H7 (cell line): ENCODE measurements at regions not wholly inside any gene's neighbourhood (a gene's known extent, or its start where the extent isn't known, plus 50 kb on each side); places are given as distances from the start of the nearest gene placed in this dataset.

Source experiments
- DNase-seq: peaks from one replicate; pipeline ENCODE4 v3.0.0; 2012
- H3K27me3 ChIP-seq: 2 replicates; pipeline ENCODE4 v1.6.0; 2011; ENCODE audit warnings: mild to moderate bottlenecking, low read length; ENCODE audit not compliant: control insufficient read depth, insufficient read depth
- H3K36me3 ChIP-seq: replicated peaks from 2 replicates; pipeline ENCODE4 v1.5.1; 2011; ENCODE audit warnings: low read length; ENCODE audit not compliant: control insufficient read depth, insufficient read depth
- H3K4me3 ChIP-seq: 2 replicates; pipeline ENCODE4 v1.5.1; 2011; ENCODE audit warnings: low read depth, mild to moderate bottlenecking, control low read depth, low read length, moderate library complexity; ENCODE audit not compliant: insufficient read depth

GRCh38 chr2:155070489-155070888 lies 372.0 kb downstream of the KCNJ3 start:
- H3K27me3 ChIP-seq: no peaks in the 10 kb centered on the region
- H3K36me3 ChIP-seq: no peaks in the 10 kb centered on the region
- no peak for DNase-seq
- H3K4me3 ChIP-seq: no peak overlapping the region

DNA sequence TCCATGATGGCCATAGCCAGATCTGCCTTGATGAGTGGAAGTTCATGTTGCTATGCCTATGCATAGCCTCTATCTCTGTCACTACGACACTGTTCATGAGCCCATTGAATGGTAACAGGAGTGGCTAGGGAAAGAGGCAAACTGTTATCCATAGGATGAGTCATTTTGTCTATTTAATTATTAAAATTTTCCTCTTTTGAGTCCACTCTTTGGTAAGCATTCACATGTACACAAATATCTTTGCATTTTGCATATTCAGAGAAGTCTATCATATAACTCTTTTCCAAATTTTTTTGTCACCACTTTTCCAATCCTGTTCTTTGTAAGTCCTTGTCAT lies 364.4 kb downstream of the KCNJ3 start:
- Histone ChIP-seq H3K27me3 (no peaks in the 10 kb centered on the region), H3K4me3 (no peak overlapping the region), H3K36me3 (no peaks in the 10 kb centered on the region)
- no peak for DNase-seq

- no peak for DNase-seq
- no peaks in the 10 kb centered on the region for H3K27me3 ChIP-seq
- H3K36me3 ChIP-seq: no peaks in the 10 kb centered on the region
- no peak overlapping the region for H3K4me3 ChIP-seq
Measured at GRCh38 chr2:155062250-155062921, 363.9 kb downstream of the KCNJ3 start.

DNA sequence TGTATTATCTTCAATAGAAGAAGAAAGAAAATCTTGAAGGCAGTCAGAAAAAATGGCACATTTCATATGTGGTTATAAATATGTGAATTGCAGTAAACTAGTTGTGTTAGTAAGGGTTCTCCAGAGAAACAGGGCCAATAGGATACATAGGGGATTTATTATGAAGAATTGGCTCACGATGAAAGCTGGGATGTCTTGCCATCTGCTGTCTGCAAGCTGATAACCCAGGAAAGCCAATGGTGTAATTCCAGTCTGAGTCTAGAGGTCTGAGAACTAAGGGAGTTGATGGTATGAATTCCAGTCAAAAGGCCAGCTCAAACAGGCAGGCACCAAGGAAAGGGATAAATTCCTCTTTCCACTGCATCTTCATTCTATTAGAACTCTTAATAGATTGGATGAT lies 362.4 kb downstream of the KCNJ3 start:
- H3K27me3 ChIP-seq: no peaks in the 10 kb centered on the region
- no peak overlapping the region for H3K4me3 ChIP-seq
- no peaks in the 10 kb centered on the region for H3K36me3 ChIP-seq
- DNase-seq: no peak

DNA sequence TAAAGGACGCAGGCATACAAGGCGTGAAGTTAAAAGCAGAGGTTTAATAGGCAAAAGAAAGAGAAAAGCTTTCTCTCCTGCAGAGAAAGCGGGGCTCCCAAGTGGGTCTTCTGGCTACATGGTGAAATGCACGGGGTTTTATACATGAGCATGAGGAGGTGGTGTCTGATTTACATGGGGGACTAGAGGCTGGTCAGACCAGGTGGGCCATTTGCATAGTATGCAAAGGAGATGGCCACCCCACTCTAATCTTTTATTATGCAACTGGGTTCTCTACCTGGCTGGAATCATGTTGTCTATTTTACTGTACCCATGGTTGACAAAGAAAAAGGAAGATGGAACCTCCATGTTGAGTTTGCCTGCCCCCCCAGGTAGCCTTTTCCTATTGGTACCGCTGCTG lies 356.2 kb downstream of the KCNJ3 start:
- no peaks in the 10 kb centered on the region for H3K27me3 ChIP-seq
- DNase-seq: peak; percentile 2
- H3K36me3 ChIP-seq: no peaks in the 10 kb centered on the region
- no peak overlapping the region for H3K4me3 ChIP-seq

- Histone ChIP-seq H3K36me3 (no peaks in the 10 kb centered on the region), H3K4me3 (no peak overlapping the region), H3K27me3 (no peaks in the 10 kb centered on the region)
- DNase-seq: no peak
Measured at GRCh38 chr2:155043097-155043496, 344.6 kb downstream of the KCNJ3 start.

GRCh38 chr2:155035308-155035707 lies 336.8 kb downstream of the KCNJ3 start:
- no peak overlapping the region for H3K4me3 ChIP-seq
- no peak for DNase-seq
- no peaks in the 10 kb centered on the region for H3K27me3 ChIP-seq
- no peaks in the 10 kb centered on the region for H3K36me3 ChIP-seq

DNA sequence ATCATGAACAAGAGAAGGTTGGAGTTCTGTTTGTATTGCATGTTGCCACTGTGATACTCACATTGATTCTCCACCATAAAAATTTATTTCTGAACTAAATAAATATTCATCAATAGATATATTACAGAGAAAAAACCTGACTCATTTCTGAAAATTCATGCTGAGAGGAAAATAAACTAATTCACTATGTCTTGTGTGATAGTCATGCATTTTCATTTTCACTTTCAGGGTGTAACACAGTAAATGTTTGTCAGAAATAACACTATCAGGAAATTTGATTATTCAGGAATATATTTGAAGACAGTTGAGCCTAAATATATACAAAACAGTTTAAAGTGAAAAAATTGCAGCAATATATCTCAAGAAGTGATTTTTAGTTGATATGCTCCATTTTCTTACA lies 335.2 kb downstream of the KCNJ3 start:
- Histone ChIP-seq H3K27me3 (no peaks in the 10 kb centered on the region), H3K36me3 (no peaks in the 10 kb centered on the region), H3K4me3 (no peak overlapping the region)
- no peak for DNase-seq

- H3K27me3 ChIP-seq: no peaks in the 10 kb centered on the region
- H3K36me3 ChIP-seq: no peaks in the 10 kb centered on the region
- no peak overlapping the region for H3K4me3 ChIP-seq
- DNase-seq: no peak
Measured at GRCh38 chr2:155030296-155030695, 331.8 kb downstream of the KCNJ3 start.

DNA sequence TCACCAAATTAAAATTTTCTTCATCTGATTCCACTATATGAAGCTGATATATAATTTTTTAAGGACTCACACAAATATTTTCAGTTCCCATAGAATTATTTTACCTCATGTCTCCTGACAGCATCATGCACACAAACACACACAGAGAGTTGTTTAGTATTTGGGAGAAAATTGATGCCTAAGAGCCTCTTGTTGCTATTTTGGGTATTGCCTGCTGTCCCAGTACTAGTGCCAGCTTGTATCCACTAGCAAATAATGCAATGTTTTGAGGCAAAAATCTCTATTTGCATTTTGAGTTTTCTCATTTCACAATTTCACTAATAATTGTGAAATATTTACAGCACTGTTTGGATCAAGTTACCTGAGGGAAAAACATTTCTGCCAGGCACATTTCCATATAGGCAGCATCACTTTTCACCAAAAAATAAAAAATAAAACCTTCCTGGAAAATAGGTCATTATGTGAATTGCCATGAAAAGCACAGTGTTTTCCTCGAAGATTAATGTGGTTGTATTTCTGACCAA lies 328.2 kb downstream of the KCNJ3 start:
- no peak for DNase-seq
- Histone ChIP-seq H3K27me3 (no peaks in the 10 kb centered on the region), H3K36me3 (no peaks in the 10 kb centered on the region), H3K4me3 (no peak overlapping the region)

- Histone ChIP-seq H3K36me3 (no peaks in the 10 kb centered on the region), H3K27me3 (no peaks in the 10 kb centered on the region), H3K4me3 (no peak overlapping the region)
- DNase-seq: no peak
Measured at GRCh38 chr2:155023674-155024073, 325.2 kb downstream of the KCNJ3 start.

DNA sequence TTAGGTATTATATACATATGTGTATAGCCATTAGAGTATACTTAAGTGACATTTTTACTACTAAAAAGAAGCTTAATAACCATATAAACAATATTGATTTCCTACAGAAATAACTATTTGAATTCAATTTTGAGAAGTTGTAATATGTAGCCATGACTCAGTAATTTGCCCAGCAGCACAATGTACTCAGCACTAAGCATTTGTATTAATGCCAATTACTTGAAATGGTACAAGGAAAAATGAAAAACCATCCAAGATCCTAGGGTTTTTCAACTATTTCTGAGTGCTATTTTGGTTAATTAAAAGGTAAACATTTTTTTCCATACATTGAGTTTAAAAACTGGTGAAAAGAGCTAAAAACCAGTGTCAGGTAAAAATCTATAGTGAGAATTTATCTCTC lies 324.0 kb downstream of the KCNJ3 start:
- no peak for DNase-seq
- Histone ChIP-seq H3K27me3 (no peaks in the 10 kb centered on the region), H3K4me3 (no peak overlapping the region), H3K36me3 (no peaks in the 10 kb centered on the region)

DNA sequence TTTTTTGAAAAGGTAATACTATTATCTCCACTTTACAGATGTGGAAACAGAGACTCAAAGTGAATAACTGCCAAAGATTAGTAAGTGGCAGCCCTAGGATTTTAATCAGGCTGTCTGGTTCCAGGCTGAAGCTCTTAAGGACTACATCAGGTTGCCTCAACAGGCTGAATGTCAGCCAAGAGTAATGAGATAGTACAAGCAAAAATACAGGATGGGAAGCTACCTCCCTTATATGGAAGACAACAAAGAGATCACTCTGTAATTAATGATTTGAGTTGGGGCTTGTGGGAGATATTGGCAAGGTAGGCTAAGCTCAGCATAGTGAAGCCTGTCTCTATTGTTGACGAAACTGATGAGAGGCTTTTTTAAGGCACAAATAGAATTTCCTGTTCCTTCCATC lies 323.1 kb downstream of the KCNJ3 start:
- no peak overlapping the region for H3K4me3 ChIP-seq
- H3K27me3 ChIP-seq: no peaks in the 10 kb centered on the region
- H3K36me3 ChIP-seq: no peaks in the 10 kb centered on the region
- no peak for DNase-seq

- DNase-seq: no peak
- no peak overlapping the region for H3K4me3 ChIP-seq
- no peaks in the 10 kb centered on the region for H3K36me3 ChIP-seq
- no peaks in the 10 kb centered on the region for H3K27me3 ChIP-seq
Measured at GRCh38 chr2:155020246-155020645, 321.8 kb downstream of the KCNJ3 start.

- Histone ChIP-seq H3K27me3 (no peaks in the 10 kb centered on the region), H3K4me3 (no peak overlapping the region), H3K36me3 (no peaks in the 10 kb centered on the region)
- DNase-seq: no peak
Measured at GRCh38 chr2:155010925-155011324, 312.4 kb downstream of the KCNJ3 start.

DNA sequence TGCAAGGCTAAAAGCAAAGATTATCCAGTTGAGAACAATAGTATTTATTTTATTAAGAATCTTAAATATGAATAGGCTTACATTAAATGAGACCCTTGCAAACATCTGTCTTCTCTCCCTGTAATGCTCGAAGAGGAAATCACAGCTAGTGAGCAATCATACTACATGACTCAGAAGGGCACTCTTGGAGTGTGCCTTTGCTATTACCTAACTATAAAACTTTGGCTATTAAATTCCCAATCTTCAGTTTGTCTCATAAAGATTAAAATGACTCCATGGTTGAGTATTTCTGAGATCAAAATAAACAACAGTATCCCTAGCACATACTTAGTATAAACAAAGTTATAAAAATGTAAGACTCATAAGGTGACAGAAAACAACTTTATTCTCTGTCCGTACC lies 296.9 kb downstream of the KCNJ3 start:
- DNase-seq: no peak
- Histone ChIP-seq H3K4me3 (no peak overlapping the region), H3K36me3 (no peaks in the 10 kb centered on the region), H3K27me3 (no peaks in the 10 kb centered on the region)
